ENCODE measurements at regions not wholly inside any gene's neighbourhood (a gene's known extent, or its start where the extent isn't known, plus 50 kb on each side); places are given as distances from the start of the nearest gene placed in this dataset.

- no peak overlapping the region for H3K4me3 ChIP-seq (ENCODE audit: low read depth, low read length)
- DNase-seq (ENCODE audit: low read depth), result peak; percentile 37
- no peak for TF ChIP-seq CTCF (conservative IDR thresholded peaks at IDR 0.05; ENCODE audit: low read depth, low read length)
Measured at GRCh38 chr5:105503950-105504349, 1941.4 kb upstream of the NUDT12 start.

- TF ChIP-seq CTCF (conservative IDR thresholded peaks at IDR 0.05; ENCODE audit: low read depth, low read length), result no peak
- no peak for DNase-seq (ENCODE audit: low read depth)
Measured at GRCh38 chr5:105501315-105501714, 1938.7 kb upstream of the NUDT12 start.

GRCh38 chr5:105475401-105475800 lies 1912.8 kb upstream of the NUDT12 start:
- no peak for DNase-seq (ENCODE audit: low read depth)
- TF ChIP-seq CTCF (conservative IDR thresholded peaks at IDR 0.05; ENCODE audit: low read depth, low read length), result no peak
- no peak overlapping the region for H3K4me3 ChIP-seq (ENCODE audit: low read depth, low read length)

More at GRCh38 chr5:105501315-105501714, 1938.7 kb upstream of the NUDT12 start:
- no peak overlapping the region for H3K4me3 ChIP-seq (ENCODE audit: low read depth, low read length)

- H3K4me3 ChIP-seq (ENCODE audit: low read depth, low read length), result no peak overlapping the region
- no peak for DNase-seq (ENCODE audit: low read depth)
- TF ChIP-seq CTCF (conservative IDR thresholded peaks at IDR 0.05; ENCODE audit: low read depth, low read length), result no peak
Measured at GRCh38 chr5:105462377-105462776, 1899.8 kb upstream of the NUDT12 start.

- H3K4me3 ChIP-seq (ENCODE audit: low read depth, low read length), result no peak overlapping the region
- DNase-seq (ENCODE audit: low read depth), result no peak
- TF ChIP-seq CTCF (conservative IDR thresholded peaks at IDR 0.05; ENCODE audit: low read depth, low read length), result no peak
Measured at GRCh38 chr5:105460721-105461120, 1898.1 kb upstream of the NUDT12 start.

GRCh38 chr5:105453216-105453807 lies 1890.7 kb upstream of the NUDT12 start:
- H3K4me3 ChIP-seq (ENCODE audit: low read depth, low read length), result no peak overlapping the region
- TF ChIP-seq CTCF (conservative IDR thresholded peaks at IDR 0.05; ENCODE audit: low read depth, low read length), result no peak
- no peak for DNase-seq (ENCODE audit: low read depth)

GRCh38 chr5:105448271-105448670 lies 1885.7 kb upstream of the NUDT12 start:
- no peak for DNase-seq (ENCODE audit: low read depth)
- no peak overlapping the region for H3K4me3 ChIP-seq (ENCODE audit: low read depth, low read length)
- TF ChIP-seq CTCF (conservative IDR thresholded peaks at IDR 0.05; ENCODE audit: low read depth, low read length), result no peak

Measured in choroid plexus epithelial cell (primary cell).